HEK293 (cell line): ENCODE measurements at regions not wholly inside any gene's neighbourhood (a gene's known extent, or its start where the extent isn't known, plus 50 kb on each side); places are given as distances from the start of the nearest gene placed in this dataset.

Source experiments
- GLI4 ChIP-seq: fragments of 450-650 bp; formaldehyde crosslinking; IDR thresholded peaks from 2 replicates; pipeline ENCODE4 v1.5.1; 2016; ENCODE audit warnings: missing biosample characterization, missing genetic modification characterization
- PATZ1 ChIP-seq: fragments of 450-650 bp; formaldehyde crosslinking; IDR thresholded peaks from 2 replicates; pipeline ENCODE4 v1.5.1; 2016; ENCODE audit warnings: missing biosample characterization, missing genetic modification characterization
- TCF7L2 ChIP-seq: IDR thresholded peaks from 2 replicates; pipeline ENCODE4 v1.6.1; 2011; ENCODE audit warnings: low read depth, mild to moderate bottlenecking, inconsistent platforms, low read length, moderate library complexity, borderline replicate concordance
- YY1 ChIP-seq: fragments of 450-650 bp; formaldehyde crosslinking; IDR thresholded peaks from 2 replicates; pipeline ENCODE4 v1.5.1; 2018; ENCODE audit warnings: missing biosample characterization, missing genetic modification characterization
- ZEB2 ChIP-seq: fragments of 450-650 bp; formaldehyde crosslinking; IDR thresholded peaks from 2 replicates; pipeline ENCODE4 v1.5.1; 2016; ENCODE audit warnings: missing biosample characterization, missing genetic modification characterization
- ZFP37 ChIP-seq: fragments of 450-650 bp; formaldehyde crosslinking; IDR thresholded peaks from 2 replicates; pipeline ENCODE4 v1.5.1; 2016; ENCODE audit warnings: missing biosample characterization, missing genetic modification characterization
- ZNF211 ChIP-seq: fragments of 450-650 bp; formaldehyde crosslinking; IDR thresholded peaks from 2 replicates; pipeline ENCODE4 v1.5.1; 2016; ENCODE audit warnings: low read depth, missing biosample characterization, missing genetic modification characterization
- ZNF274 ChIP-seq, 2 experiments: fragments of 200-500 bp in 1 of 2; fragments of 450-650 bp in 1 of 2; sonication (Bioruptor generic) in 1 of 2; formaldehyde crosslinking in 1 of 2; IDR thresholded peaks; 2 replicates each; pipeline versions ENCODE4 v1.5.1 to v1.6.1; 2014 to 2016; ENCODE audit warnings: borderline replicate concordance in 1 of 2, inconsistent platforms in 1 of 2, low read length in 1 of 2, missing biosample characterization in 1 of 2, missing genetic modification characterization in 1 of 2
- ZNF423 ChIP-seq: fragments of 450-650 bp; formaldehyde crosslinking; IDR thresholded peaks from 2 replicates; pipeline ENCODE4 v1.5.1; 2016; ENCODE audit warnings: missing biosample characterization, missing genetic modification characterization
- ZNF514 ChIP-seq: fragments of 450-650 bp; formaldehyde crosslinking; IDR thresholded peaks from 2 replicates; pipeline ENCODE4 v1.5.1; 2016; ENCODE audit warnings: missing biosample characterization, missing genetic modification characterization
- ZNF670 ChIP-seq: fragments of 450-650 bp; formaldehyde crosslinking; IDR thresholded peaks from 2 replicates; pipeline ENCODE4 v1.5.1; 2016; ENCODE audit warnings: missing biosample characterization, missing genetic modification characterization, low read depth
- ZNF76 ChIP-seq: fragments of 450-650 bp; formaldehyde crosslinking; IDR thresholded peaks from 2 replicates; pipeline ENCODE4; 2016; ENCODE audit warnings: low read depth, missing biosample characterization, missing genetic modification characterization, borderline replicate concordance
- TF ChIP-seq, protein P1 (sequence below): fragments of 450-650 bp; formaldehyde crosslinking; IDR thresholded peaks from 2 replicates; pipeline ENCODE4 v1.5.1; 2017; ENCODE audit warnings: missing biosample characterization, missing genetic modification characterization

- no peak for TF ChIP-seq ZNF423 (tag by site-specific recombination)
- no peak for TF ChIP-seq YY1
- no peak for TF ChIP-seq ZNF211
- TF ChIP-seq TCF7L2: no peak
- TF ChIP-seq ZFP37 (tag by site-specific recombination): no peak
- TF ChIP-seq, protein P1, sequence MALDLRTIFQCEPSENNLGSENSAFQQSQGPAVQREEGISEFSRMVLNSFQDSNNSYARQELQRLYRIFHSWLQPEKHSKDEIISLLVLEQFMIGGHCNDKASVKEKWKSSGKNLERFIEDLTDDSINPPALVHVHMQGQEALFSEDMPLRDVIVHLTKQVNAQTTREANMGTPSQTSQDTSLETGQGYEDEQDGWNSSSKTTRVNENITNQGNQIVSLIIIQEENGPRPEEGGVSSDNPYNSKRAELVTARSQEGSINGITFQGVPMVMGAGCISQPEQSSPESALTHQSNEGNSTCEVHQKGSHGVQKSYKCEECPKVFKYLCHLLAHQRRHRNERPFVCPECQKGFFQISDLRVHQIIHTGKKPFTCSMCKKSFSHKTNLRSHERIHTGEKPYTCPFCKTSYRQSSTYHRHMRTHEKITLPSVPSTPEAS (tag by site-specific recombination): no peak
- TF ChIP-seq ZNF76 (tag by site-specific recombination): no peak
- no peak for TF ChIP-seq GLI4 (tag by site-specific recombination)
- no peak for TF ChIP-seq ZEB2 (tag by site-specific recombination)
- no peak for TF ChIP-seq ZNF670 (tag by site-specific recombination)
- TF ChIP-seq ZNF274 (IDR thresholded peaks at IDR 0.05; ENCODE audit: low read length): no peak
- TF ChIP-seq ZNF274 (tag by site-specific recombination; IDR thresholded peaks at IDR 0.05; ENCODE audit: borderline replicate concordance): no peak
- TF ChIP-seq ZNF514 (tag by site-specific recombination): no peak
- no peak for TF ChIP-seq PATZ1 (tag by site-specific recombination)
Measured at GRCh38 chr3:106929081-106929480, 448.2 kb upstream of the CCDC54 start.
